ENCODE measurements at regions not wholly inside any gene's neighbourhood (a gene's known extent, or its start where the extent isn't known, plus 50 kb on each side); places are given as distances from the start of the nearest gene placed in this dataset.

- no peak for TF ChIP-seq CTCF (IDR thresholded peaks at IDR 0.05)
- DNase-seq (ENCODE audit: low read depth, low spot score) (no peak), ATAC-seq (no peak)
- Histone ChIP-seq H3K36me3 (ENCODE audit: control insufficient read depth, insufficient read depth, low read length) (no peaks in the 10 kb centered on the region), H3K9me3 (ENCODE audit: control insufficient read depth, insufficient read depth, low read depth, low read length) (no peaks in the 10 kb centered on the region), H3K4me1 (ENCODE audit: control insufficient read depth, insufficient read depth, low read length) (no peaks in the 10 kb centered on the region), H3K27me3 (ENCODE audit: control insufficient read depth, insufficient read depth, low read length) (no peaks in the 10 kb centered on the region; the same call in 1 of the 2 replicates), H3K27ac (ENCODE audit: low read length) (no peak overlapping the region), H3K4me3 (ENCODE audit: low read depth in 2 of 2, low read length in 2 of 2) (no peak overlapping the region)
- intact Hi-C loops (cut with micrococcal nuclease; ENCODE audit: unreplicated experiment), result no loop called here
- BruUV-seq (replicated peaks), result no TSS peak
- ChIA-PET CTCF (no interaction called here), POLR2A (no interaction called here)
- in situ Hi-C loops (cut with HindIII; ENCODE audit: low pct_unique_long_range_greater_than_20kb, low sequenced_read_pairs), result no loop called here
Observed at GRCh38 chr1:88163187-88163586, 520.9 kb upstream of the PKN2 start.

- BruUV-seq (replicated peaks), result no TSS peak
- TF ChIP-seq CTCF (IDR thresholded peaks at IDR 0.05), result no peak
- no peak for TF ChIP-seq POLR2AphosphoS5 (IDR thresholded peaks at IDR 0.05; ENCODE audit: low read depth, low read length)
- TF ChIP-seq REST (IDR thresholded peaks at IDR 0.05; ENCODE audit: insufficient read depth in 1 of 2, low read depth in 2 of 2, low read length in 1 of 2), result no peak
- TF ChIP-seq SIN3A (IDR thresholded peaks at IDR 0.05; ENCODE audit: borderline replicate concordance, insufficient read depth, low read depth, low read length), result no peak
- no peak for TF ChIP-seq TCF7L2 (IDR thresholded peaks at IDR 0.05; ENCODE audit: low read depth, low read length)
- intact Hi-C loops (cut with micrococcal nuclease; ENCODE audit: unreplicated experiment), result no loop called here
- in situ Hi-C loops (cut with HindIII; ENCODE audit: low pct_unique_long_range_greater_than_20kb, low sequenced_read_pairs), result no loop called here
- H3K4me1 ChIP-seq (ENCODE audit: control insufficient read depth, insufficient read depth, low read length), result no peaks in the 10 kb centered on the region
- CTCF ChIA-PET, result no interaction called here
- no peaks in the 10 kb centered on the region for H3K9me3 ChIP-seq (ENCODE audit: control insufficient read depth, insufficient read depth, low read depth, low read length)
- no peak overlapping the region for H3K4me3 ChIP-seq (ENCODE audit: low read depth in 2 of 2, low read length in 2 of 2)
- no peaks in the 10 kb centered on the region for H3K36me3 ChIP-seq (ENCODE audit: control insufficient read depth, insufficient read depth, low read length)
- no peak for DNase-seq (ENCODE audit: low read depth, low spot score)
- no peaks in the 10 kb centered on the region; the same call in none of the 2 replicates for H3K27me3 ChIP-seq (ENCODE audit: control insufficient read depth, insufficient read depth, low read length)
- H3K27ac ChIP-seq (ENCODE audit: low read length), result no peak overlapping the region
- POLR2A ChIA-PET, result no interaction called here
- no peak for ATAC-seq
Observed at GRCh38 chr1:88168126-88168525, 515.9 kb upstream of the PKN2 start.

GRCh38 chr1:88169139-88169538, 514.9 kb upstream of the PKN2 start:
- ATAC-seq (no peak), DNase-seq (ENCODE audit: low read depth, low spot score) (no peak)
- ChIA-PET POLR2A (no interaction called here), CTCF (no interaction called here)
- TF ChIP-seq CTCF (IDR thresholded peaks at IDR 0.05) (no peak), REST (IDR thresholded peaks at IDR 0.05; ENCODE audit: insufficient read depth in 1 of 2, low read depth in 2 of 2, low read length in 1 of 2) (no peak), SIN3A (IDR thresholded peaks at IDR 0.05; ENCODE audit: borderline replicate concordance, insufficient read depth, low read depth, low read length) (no peak), POLR2AphosphoS5 (IDR thresholded peaks at IDR 0.05; ENCODE audit: low read depth, low read length) (no peak), TCF7L2 (IDR thresholded peaks at IDR 0.05; ENCODE audit: low read depth, low read length) (no peak)
- no peak overlapping the region for H3K27ac ChIP-seq (ENCODE audit: low read length)
- H3K4me3 ChIP-seq (ENCODE audit: low read depth in 2 of 2, low read length in 2 of 2), result no peak overlapping the region
- intact Hi-C loops (cut with micrococcal nuclease; ENCODE audit: unreplicated experiment), result no loop called here
- no peaks in the 10 kb centered on the region for H3K4me1 ChIP-seq (ENCODE audit: control insufficient read depth, insufficient read depth, low read length)
- BruUV-seq (replicated peaks), result no TSS peak
- H3K27me3 ChIP-seq (ENCODE audit: control insufficient read depth, insufficient read depth, low read length), result no peaks in the 10 kb centered on the region; the same call in none of the 2 replicates
- H3K36me3 ChIP-seq (ENCODE audit: control insufficient read depth, insufficient read depth, low read length), result no peaks in the 10 kb centered on the region
- in situ Hi-C loops (cut with HindIII; ENCODE audit: low pct_unique_long_range_greater_than_20kb, low sequenced_read_pairs), result no loop called here
- H3K9me3 ChIP-seq (ENCODE audit: control insufficient read depth, insufficient read depth, low read depth, low read length), result no peaks in the 10 kb centered on the region

Data from Panc1 (cell line).